GF-D8 (cell line): ENCODE measurements at regions not wholly inside any gene's neighbourhood (a gene's known extent, or its start where the extent isn't known, plus 50 kb on each side); places are given as distances from the start of the nearest gene placed in this dataset.

Experiments used
- DNase-seq: peaks from one replicate; lab custom pipeline; 2025; lab: John Stamatoyannopoulos, UW

GRCh38 chr16:54679531-54679930 lies 251.1 kb upstream of the IRX5 start:
- no peak for DNase-seq

- no peak for DNase-seq
Observed at GRCh38 chr16:54677308-54677950, 253.2 kb upstream of the IRX5 start.

GRCh38 chr16:54673313-54673712 lies 257.4 kb upstream of the IRX5 start:
- DNase-seq = no peak

GRCh38 chr16:54672500-54672899 lies 258.2 kb upstream of the IRX5 start:
- DNase-seq = no peak

- DNase-seq = no peak
Observed at GRCh38 chr16:54657709-54658102, 273.0 kb upstream of the IRX5 start.

- no peak for DNase-seq
Observed at GRCh38 chr16:54657058-54657708, 273.5 kb upstream of the IRX5 start.

- no peak for DNase-seq
Observed at GRCh38 chr16:54655121-54655590, 275.5 kb upstream of the IRX5 start.

- DNase-seq = no peak
Observed at GRCh38 chr16:54654429-54654828, 276.2 kb upstream of the IRX5 start.

- DNase-seq = no peak
Observed at GRCh38 chr16:54652201-54652770, 278.4 kb upstream of the IRX5 start.

- no peak for DNase-seq
Observed at GRCh38 chr16:54651440-54652195, 279.0 kb upstream of the IRX5 start.

- no peak for DNase-seq
Observed at GRCh38 chr16:54649876-54650275, 280.8 kb upstream of the IRX5 start.

GRCh38 chr16:54648575-54648974 lies 282.1 kb upstream of the IRX5 start:
- DNase-seq = no peak

GRCh38 chr16:54647725-54648221 lies 282.9 kb upstream of the IRX5 start:
- DNase-seq = no peak

GRCh38 chr16:54647216-54647615 lies 283.4 kb upstream of the IRX5 start:
- DNase-seq = no peak

GRCh38 chr16:54645345-54645744 lies 285.3 kb upstream of the IRX5 start:
- DNase-seq = no peak

GRCh38 chr16:54636221-54636793 lies 294.4 kb upstream of the IRX5 start:
- no peak for DNase-seq

GRCh38 chr16:54633943-54634362 lies 296.7 kb upstream of the IRX5 start:
- DNase-seq = no peak

- DNase-seq = no peak
Observed at GRCh38 chr16:54632322-54633220, 298.1 kb upstream of the IRX5 start.

- no peak for DNase-seq
Observed at GRCh38 chr16:54631782-54632181, 298.9 kb upstream of the IRX5 start.

- no peak for DNase-seq
Observed at GRCh38 chr16:54630284-54630967, 300.2 kb upstream of the IRX5 start.
